Endodermal cell (in vitro differentiated cells): ENCODE measurements at regions not wholly inside any gene's neighbourhood (a gene's known extent, or its start where the extent isn't known, plus 50 kb on each side); places are given as distances from the start of the nearest gene placed in this dataset.
A peak's percentile ranks its signal among the peaks of the same experiment; 100 is the strongest.
"Not testable (repeated sequence)": the region's sequence is repeated elsewhere in the genome, so short reads cannot be mapped to it uniquely, and the experiment has no call there.

Experiments used
- DNase-seq: peaks from one replicate; pipeline ENCODE4 v3.0.0-alpha.2; 2017
- H3K27ac ChIP-seq: 2 replicates; pipeline ENCODE4 v1.5.1; 2013; ENCODE audit warnings: mild to moderate bottlenecking, low read depth, low read length, moderate library complexity
- H3K27me3 ChIP-seq: 2 replicates; pipeline ENCODE4 v1.6.1; 2013; ENCODE audit warnings: mild to moderate bottlenecking, low read length, moderate library complexity; ENCODE audit not compliant: insufficient read depth, control insufficient read depth, poor library complexity, severe bottlenecking
- H3K36me3 ChIP-seq: 2 replicates; pipeline ENCODE4 v1.7.0; 2013; ENCODE audit warnings: mild to moderate bottlenecking, low read length, moderate library complexity; ENCODE audit not compliant: control insufficient read depth, insufficient read depth
- H3K4me1 ChIP-seq: one replicate; pipeline ENCODE4 v1.7.0; 2013; ENCODE audit warnings: low read length; ENCODE audit not compliant: control insufficient read depth, insufficient read depth
- H3K4me3 ChIP-seq: 2 replicates; pipeline ENCODE4 v1.5.1; 2013; ENCODE audit warnings: mild to moderate bottlenecking, low read length, moderate library complexity
- H3K9ac ChIP-seq: 2 replicates; pipeline ENCODE4 v1.6.1; 2013; ENCODE audit warnings: mild to moderate bottlenecking, low read length, moderate library complexity; ENCODE audit not compliant: poor library complexity, severe bottlenecking; ENCODE audit errors: extremely low read depth
- H3K9me3 ChIP-seq: 2 replicates; pipeline ENCODE4 v1.6.1; 2013; ENCODE audit warnings: mild to moderate bottlenecking, low read length, moderate library complexity; ENCODE audit not compliant: control insufficient read depth
- H3K27ac Mint-ChIP-seq: 2 replicates; pipeline ENCODE4 v1.8.0; 2020; ENCODE audit warnings: mixed read lengths
- H3K27me3 Mint-ChIP-seq: 2 replicates; pipeline ENCODE4 v1.8.0; 2021; ENCODE audit warnings: mild to moderate bottlenecking, mixed read lengths; ENCODE audit not compliant: insufficient read depth
- H3K36me3 Mint-ChIP-seq: 2 replicates; pipeline ENCODE4 v1.8.0; 2020; ENCODE audit warnings: low read depth, mixed read lengths
- H3K4me1 Mint-ChIP-seq: 2 replicates; pipeline ENCODE4 v1.8.0; 2020; ENCODE audit warnings: mixed read lengths
- H3K4me3 Mint-ChIP-seq: 2 replicates; pipeline ENCODE4 v1.8.0; 2020; ENCODE audit warnings: mild to moderate bottlenecking, moderate library complexity, mixed read lengths
- H3K9me3 Mint-ChIP-seq: 2 replicates; pipeline ENCODE4 v1.8.0; 2020; ENCODE audit warnings: mild to moderate bottlenecking, mixed read lengths
- CTCF ChIP-seq: fragments of 200-600 bp; sonication (generic); conservative IDR thresholded peaks from 2 replicates; pipeline ENCODE4 v1.5.0; 2021; ENCODE audit warnings: antibody characterized with exemption, mild to moderate bottlenecking
- WGBS, 2 experiments: methylation state at CpG; one replicate each; pipeline versions ENCODE4 v1.1.5 to v1.1.7; 2013; ENCODE audit warnings: missing lambda C conversion rate in 2 of 2, mixed read lengths in 1 of 2; ENCODE audit not compliant: insufficient coverage in 1 of 2, insufficient read length in 1 of 2; 5-methylcytosine and 5-hydroxymethylcytosine counted together

- no peak for TF ChIP-seq CTCF
- Histone ChIP-seq H3K36me3 (no peaks in the 10 kb centered on the region), H3K4me1 (no peaks in the 10 kb centered on the region), H3K27ac (no peak overlapping the region), H3K27me3 (no peaks in the 10 kb centered on the region), H3K9me3 (no peaks in the 10 kb centered on the region), H3K4me3 (no peak overlapping the region), H3K9ac (no peak overlapping the region)
- H3K4me3 Mint-ChIP-seq = no peak overlapping the region
- no peaks in the 10 kb centered on the region for H3K36me3 Mint-ChIP-seq
- no peak for DNase-seq
- no peak overlapping the region for H3K27ac Mint-ChIP-seq
- H3K27me3 Mint-ChIP-seq = no peaks in the 10 kb centered on the region
- 82 to 91% methylated on average over 2 to 3 of the region's 3 CpGs for WGBS, 2 experiments
- H3K9me3 Mint-ChIP-seq = peaks cover 4% of the 10 kb centered on the region
- peaks cover 8% of the 10 kb centered on the region for H3K4me1 Mint-ChIP-seq
These were observed 195.1 kb downstream of the TXNL1 start for GRCh38 chr18:56443166-56443907.

GRCh38 chr18:56438480-56438879 is 199.9 kb downstream of the TXNL1 start:
- not testable (repeated sequence) for H3K36me3 Mint-ChIP-seq, H3K27me3 Mint-ChIP-seq, H3K27ac Mint-ChIP-seq, H3K9me3 Mint-ChIP-seq, H3K9ac ChIP-seq, H3K4me3 Mint-ChIP-seq, H3K4me3 ChIP-seq, H3K36me3 ChIP-seq, H3K27me3 ChIP-seq, H3K9me3 ChIP-seq, H3K4me1 ChIP-seq, DNase-seq, H3K27ac ChIP-seq
- WGBS, 2 experiments = 82 to 93% methylated on average over 2 of the region's 2 CpGs
- H3K4me1 Mint-ChIP-seq = peaks cover 11% of the 10 kb centered on the region

- no peak overlapping the region for H3K4me3 Mint-ChIP-seq
- H3K27me3 Mint-ChIP-seq = no peaks in the 10 kb centered on the region
- Histone ChIP-seq H3K27ac (no peak overlapping the region), H3K9ac (no peak overlapping the region), H3K4me1 (no peaks in the 10 kb centered on the region), H3K27me3 (no peaks in the 10 kb centered on the region), H3K36me3 (no peaks in the 10 kb centered on the region), H3K4me3 (no peak overlapping the region), H3K9me3 (no peaks in the 10 kb centered on the region)
- TF ChIP-seq CTCF = no peak
- no peaks in the 10 kb centered on the region for H3K36me3 Mint-ChIP-seq
- H3K9me3 Mint-ChIP-seq = peaks cover 4% of the 10 kb centered on the region
- no peak for DNase-seq
- WGBS, 2 experiments = 56 to 78% methylated on average over 1 of the region's 1 CpG
- H3K4me1 Mint-ChIP-seq = peaks cover 13% of the 10 kb centered on the region
- no peak overlapping the region for H3K27ac Mint-ChIP-seq
These were observed 201.7 kb downstream of the TXNL1 start for GRCh38 chr18:56436651-56437050.

GRCh38 chr18:56433919-56434318 is 204.5 kb downstream of the TXNL1 start:
- H3K27me3 ChIP-seq = no peaks in the 10 kb centered on the region
- no peak overlapping the region for H3K4me3 ChIP-seq
- H3K27ac Mint-ChIP-seq = no peak overlapping the region
- H3K27ac ChIP-seq = no peak overlapping the region
- TF ChIP-seq CTCF = peak; percentile 64
- H3K36me3 ChIP-seq = no peaks in the 10 kb centered on the region
- DNase-seq = peak; percentile 58
- 84 to 85% methylated on average over 2 to 3 of the region's 3 CpGs for WGBS, 2 experiments
- H3K9ac ChIP-seq = no peak overlapping the region
- no peaks in the 10 kb centered on the region for H3K4me1 ChIP-seq
- H3K27me3 Mint-ChIP-seq = no peaks in the 10 kb centered on the region
- H3K9me3 ChIP-seq = no peaks in the 10 kb centered on the region
- no peak overlapping the region for H3K4me3 Mint-ChIP-seq
- no peaks in the 10 kb centered on the region for H3K36me3 Mint-ChIP-seq
- H3K9me3 Mint-ChIP-seq = no peaks in the 10 kb centered on the region
- peaks cover 5% of the 10 kb centered on the region for H3K4me1 Mint-ChIP-seq
